CD4-positive, alpha-beta T cell treated with Interleukin-12 subunit alpha and Interleukin-12 subunit beta, for 1 hour (primary cell): ENCODE measurements at regions not wholly inside any gene's neighbourhood (a gene's known extent, or its start where the extent isn't known, plus 50 kb on each side); places are given as distances from the start of the nearest gene placed in this dataset.

ENCODE experiments used
- DNase-seq: peaks from one replicate; pipeline ENCODE4 v3.0.0-alpha.2; 2020

DNA sequence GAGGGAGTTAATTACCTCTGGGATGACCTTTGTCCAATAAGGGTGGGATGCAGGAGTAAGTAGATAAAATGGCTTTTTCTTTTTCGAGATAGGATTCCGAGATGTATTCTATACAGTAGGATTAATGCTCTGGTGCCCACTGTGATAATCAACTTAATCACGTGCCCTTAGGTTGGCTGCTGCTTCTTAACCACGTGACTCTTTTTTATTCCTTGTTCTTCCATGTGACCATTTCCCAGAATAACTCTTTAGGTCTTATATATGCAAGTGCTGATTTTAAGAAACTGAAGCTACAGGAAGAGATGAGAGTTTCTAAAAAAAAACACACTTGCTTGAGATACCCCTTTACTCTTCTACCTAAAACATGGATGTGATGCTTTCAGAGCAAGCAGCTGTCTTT, 1628.9 kb downstream of the PCDH7 start:
- no peak for DNase-seq

DNA sequence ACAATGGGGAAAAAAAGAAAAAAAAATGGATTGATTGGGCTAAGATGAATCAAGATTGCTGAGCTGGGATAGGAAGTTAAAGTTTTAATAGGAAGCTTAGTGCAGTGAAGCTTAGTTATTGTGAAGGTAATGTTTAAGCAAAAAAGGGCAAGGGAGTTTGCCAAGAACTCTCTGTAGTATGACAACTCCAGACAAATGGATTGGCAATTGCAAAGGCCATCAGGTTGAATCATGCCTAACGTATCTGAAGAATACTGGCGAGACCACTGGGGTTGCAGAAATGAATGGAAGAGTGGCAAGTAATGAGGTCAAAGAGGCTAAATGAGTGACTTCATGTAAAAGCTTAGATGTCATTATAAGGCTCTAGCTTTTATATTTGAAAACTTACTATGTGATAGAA, 1654.0 kb downstream of the PCDH7 start:
- no peak for DNase-seq

DNA sequence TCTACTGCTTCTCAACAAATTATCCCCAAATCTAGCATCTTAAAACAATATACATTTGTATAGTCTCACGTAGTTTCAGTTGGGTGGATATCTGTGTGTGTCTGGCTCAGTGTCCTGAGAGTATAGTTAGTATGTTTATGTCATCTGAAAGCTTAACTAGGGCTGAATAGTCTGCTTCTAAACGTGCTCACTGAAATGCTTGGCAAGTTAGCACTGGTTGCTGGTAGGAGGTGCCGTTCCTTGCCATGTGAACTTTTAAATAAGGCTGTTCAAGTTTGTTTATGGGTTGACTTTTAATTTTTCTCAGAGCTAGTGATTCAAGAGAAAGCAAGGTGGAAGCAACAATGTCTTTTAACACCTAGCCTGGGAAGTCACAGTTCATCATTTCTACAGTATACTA, 1673.6 kb downstream of the PCDH7 start:
- DNase-seq: no peak

DNA sequence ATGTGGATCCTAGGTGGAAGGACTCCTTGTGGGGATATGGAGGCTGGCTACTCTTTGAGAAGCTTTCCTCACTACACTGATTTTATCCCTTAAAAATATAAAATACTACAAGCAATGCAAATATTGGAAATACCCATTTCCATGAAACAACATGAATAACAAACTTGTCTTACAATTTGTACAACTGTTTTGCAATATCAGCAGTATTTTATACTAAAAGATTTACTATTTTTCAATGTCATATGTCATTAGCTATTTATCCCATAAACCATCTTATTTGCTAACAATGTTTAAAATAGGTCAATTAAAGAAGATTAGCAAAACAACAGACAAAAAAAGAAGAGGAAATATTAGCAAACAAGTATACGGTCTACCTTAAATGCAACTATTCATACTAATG, 1674.1 kb downstream of the PCDH7 start:
- no peak for DNase-seq

DNA sequence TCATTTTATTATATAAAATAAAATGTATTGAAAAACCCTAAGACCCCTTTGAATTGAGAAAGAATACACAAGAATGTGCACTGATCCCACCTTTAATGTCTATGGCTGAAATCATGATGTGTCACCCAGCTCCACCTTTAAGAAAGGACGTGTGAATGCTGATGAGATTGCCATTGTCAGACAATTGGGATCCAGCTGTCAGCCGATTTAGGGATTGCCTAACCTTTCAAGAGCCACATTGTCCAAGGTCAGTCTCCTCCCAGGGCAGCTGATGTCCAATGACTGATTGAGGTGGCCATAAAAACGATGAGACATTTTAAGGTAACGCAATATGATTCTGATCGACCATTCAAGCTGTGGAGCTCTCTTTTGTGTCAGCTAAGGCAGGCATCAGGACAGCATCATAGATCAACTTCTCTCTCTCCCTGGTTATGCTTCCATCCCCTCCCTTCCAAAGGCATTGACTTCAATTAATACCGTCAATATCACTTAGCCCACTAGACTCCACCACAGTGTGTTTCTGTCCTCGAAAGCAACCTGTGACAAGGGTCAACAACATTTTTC, 1676.4 kb downstream of the PCDH7 start:
- DNase-seq: no peak

DNA sequence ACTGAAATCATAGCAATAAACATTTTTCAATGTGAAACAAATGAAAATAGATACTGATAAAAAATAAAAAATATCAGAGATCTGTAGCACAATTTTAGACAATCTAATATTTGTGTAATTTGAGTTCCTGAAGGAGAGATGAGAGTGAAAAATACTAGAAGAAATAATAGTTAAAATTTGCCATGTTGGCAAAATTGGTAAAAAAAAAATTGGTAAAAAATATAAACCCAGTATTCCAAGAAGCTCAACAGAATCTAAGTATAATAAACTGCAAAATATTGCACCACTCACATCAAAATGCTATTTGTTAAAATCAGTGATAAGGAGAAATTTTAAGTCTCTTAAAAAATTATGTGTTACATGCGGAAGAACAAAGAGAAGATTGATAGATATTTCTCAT, 1680.7 kb downstream of the PCDH7 start:
- no peak for DNase-seq

DNA sequence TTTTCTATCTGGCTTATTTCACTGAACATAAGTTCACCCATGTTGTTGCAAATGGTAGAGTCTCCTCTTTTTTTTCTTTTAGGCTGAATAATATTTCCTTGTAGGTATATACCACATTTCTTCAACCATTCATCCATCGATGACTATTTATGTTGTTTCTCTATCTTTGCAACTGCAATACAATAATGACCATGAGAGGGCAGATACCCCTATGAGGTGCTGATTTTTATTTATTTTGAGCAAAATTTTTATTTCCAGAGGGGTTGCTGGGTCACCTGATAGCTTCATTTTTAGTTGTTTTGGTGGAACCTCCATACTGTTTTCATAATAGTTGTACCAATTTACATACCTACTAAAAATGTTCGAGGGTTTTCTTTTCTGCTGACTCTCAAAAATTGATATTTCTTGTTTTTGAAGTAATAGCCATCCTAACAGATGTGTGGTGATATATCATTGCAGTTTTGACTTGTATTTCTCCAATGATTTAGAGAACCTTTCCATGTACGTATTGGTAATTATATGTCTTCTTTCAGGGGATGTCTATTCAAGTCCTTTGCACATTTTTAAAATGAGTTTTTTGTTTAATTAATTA, 1697.0 kb downstream of the PCDH7 start:
- no peak for DNase-seq

DNA sequence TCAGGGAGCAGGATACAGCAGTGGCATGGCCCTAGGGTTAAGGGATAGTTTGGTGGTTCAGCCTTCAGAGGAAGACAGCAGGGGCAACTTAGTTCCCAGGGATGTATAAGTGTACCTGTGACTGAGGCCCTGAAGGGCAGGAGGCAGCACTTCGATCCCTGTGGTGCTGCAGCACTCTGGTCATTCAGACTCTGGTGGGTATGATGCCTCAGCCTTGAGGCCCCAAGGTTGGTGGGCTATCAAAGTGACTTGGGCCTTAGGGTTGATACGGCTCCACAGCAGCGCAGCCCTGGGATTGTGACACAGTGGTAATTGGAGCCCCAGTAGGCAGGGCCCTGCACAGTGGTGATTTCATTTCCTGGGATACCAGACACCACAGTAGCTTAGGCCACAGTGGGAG, 1703.1 kb downstream of the PCDH7 start:
- no peak for DNase-seq

DNA sequence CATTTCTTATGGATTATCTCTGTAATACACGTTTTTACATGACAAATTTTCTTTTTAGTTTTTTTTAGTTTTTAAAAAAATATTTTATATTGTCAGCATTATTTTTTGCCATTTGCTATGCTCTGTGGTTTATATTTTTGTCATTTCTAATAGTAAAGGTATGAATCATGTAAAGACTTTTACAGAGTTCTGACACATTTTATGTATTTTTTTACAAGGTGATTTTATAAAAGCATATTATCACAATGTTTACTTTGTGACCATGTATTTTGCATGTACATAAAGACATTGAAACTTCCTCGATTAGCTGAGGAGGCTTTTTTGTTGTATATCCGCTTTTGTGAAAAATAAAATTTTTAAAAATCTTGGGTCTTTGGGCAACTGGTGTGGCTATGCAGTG, 1705.1 kb downstream of the PCDH7 start:
- no peak for DNase-seq

DNA sequence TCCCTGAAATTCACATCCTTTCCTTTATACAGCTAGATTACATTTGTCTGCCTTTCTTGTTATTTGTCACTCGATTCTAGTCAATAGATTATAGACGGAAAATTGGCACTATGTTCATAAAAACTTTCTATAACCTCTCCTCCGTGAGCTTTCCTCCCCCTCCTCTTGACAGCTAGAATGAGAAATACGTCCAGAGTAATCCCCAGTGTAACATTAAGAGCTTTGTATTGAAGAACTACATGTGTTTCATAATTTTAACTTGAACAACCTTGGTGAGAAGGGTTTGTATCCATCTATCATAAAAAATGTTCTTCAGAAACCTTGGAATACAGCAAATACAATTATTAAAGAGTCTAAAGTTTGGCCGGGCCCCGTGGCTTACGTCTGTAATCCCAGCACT, 1707.4 kb downstream of the PCDH7 start:
- DNase-seq: no peak

DNA sequence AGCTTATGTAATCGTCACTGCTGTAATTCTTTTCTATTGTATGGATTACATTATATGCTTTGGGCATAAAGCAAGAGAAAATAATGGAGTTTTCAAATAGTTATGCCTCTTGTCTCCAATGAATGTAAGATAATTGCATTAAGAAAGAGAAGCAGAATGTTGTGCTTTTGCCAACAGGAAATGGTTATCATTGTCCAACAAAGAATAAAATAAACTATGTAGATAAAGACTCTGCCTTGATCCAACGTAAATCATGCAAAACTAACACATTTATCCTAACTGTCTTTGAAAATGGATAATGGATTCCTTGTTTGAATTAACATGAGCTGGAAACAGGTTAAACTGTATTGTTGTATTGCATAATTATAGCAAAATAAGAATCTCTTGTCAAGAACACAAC, 1709.0 kb downstream of the PCDH7 start:
- DNase-seq: no peak

DNA sequence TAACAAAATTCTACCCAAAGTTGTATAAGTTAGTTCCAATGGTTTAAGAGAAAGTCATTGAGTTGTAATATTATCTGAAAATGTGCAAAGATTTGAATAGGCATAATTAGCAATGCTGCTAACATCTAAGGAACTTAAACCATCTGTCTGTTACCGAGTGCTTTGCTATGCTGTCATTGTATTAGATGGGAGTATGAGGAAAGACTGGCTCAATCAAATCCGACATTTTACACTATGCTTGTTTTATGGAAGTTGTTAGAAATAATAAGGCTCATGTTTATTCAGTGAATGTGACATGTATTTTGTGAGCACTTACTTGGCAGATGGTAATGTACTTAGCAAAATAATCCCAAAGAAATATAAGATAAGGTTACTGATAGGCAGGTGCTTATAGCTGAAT, 1715.1 kb downstream of the PCDH7 start:
- no peak for DNase-seq

DNA sequence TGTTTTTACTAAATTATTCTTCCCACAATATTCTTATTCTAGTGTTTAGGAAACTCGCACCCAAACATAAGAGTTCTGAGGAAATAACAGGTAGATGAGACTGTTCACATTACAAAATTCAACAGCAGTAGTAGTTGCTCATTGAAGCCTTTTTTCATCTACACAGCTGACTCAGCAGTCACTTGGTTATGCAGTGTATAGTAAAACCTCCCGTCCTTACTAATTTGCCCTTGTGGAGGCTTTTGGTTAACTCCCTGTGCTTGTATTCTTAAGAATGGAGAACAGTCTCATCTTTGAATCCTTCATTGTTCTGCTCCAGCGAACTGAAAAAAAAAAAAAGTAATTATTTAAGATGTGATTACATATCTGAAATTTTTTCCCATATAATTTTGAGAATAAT, 1716.6 kb downstream of the PCDH7 start:
- no peak for DNase-seq

DNA sequence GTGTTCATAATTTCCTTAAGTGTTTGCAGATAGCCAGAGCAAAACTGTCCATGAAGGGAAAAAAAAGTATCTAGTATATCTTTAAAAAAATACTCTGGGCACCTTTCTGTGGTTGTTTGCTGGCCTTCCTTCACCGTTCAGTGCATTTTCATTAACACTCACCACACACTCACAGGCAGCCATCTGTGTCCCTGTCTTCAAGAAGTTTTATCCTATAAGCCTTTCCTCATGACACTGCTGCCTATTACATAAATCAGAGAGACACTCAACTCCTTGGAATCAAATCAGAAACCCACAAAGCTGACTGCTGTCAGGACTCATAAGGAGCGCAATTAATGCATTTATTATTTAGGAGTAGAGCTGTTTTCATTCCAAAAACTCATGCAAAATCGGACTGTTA, 1720.2 kb downstream of the PCDH7 start:
- DNase-seq: no peak

DNA sequence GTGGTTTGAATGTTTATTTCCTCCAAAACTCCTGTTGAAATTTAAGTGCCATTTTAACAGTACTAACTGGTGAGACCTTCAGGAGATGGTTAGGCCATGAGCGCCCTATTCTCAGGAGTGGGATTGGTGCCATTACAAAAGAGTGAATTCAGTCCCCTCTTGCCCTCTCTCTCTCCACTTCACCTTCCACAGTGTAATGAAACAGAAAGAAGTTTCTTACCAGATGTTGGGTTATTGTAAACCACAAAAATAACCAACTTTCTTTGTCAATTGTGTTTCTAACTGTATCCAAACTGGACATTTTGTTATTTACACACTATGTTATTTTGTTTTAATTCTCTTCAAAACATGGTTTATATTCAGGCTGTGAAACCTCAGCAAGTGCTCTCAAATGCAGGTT, 1734.3 kb downstream of the PCDH7 start:
- no peak for DNase-seq

DNA sequence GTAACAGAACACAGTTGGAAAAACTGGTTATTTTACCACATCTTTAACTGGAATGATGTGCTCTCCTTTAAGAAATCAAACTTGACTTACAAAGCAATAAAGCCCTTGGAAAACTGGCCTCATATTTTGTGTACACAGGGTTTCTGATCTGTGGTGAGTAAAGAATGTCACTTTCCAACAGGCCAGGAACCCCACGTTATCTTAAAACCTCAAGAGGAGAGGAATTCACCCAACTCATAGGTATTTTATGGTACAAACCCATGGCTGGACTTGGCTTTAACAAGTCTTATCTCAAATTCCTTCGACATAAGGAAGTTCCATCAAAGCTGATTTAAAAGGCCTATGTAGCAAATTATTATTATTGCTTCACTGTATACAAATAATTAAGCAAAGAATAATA, 1735.1 kb downstream of the PCDH7 start:
- no peak for DNase-seq

DNA sequence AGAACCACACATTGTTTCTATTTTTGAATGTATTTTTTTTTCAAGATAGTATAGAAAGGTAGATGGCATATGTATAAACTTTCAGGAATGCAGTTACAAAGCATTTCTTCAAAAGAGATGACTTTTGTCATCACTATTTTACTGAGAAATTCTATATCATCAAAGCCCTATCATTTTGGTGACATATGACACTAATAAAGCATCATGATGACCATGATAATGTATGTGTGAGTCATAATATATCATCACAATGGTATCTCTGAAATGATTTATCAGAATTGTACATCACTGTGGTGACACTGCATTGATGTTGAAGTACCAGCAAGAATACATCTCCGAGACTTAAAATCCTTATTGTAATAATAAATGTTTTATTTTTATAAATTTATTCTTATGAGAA, 1740.8 kb downstream of the PCDH7 start:
- no peak for DNase-seq

DNA sequence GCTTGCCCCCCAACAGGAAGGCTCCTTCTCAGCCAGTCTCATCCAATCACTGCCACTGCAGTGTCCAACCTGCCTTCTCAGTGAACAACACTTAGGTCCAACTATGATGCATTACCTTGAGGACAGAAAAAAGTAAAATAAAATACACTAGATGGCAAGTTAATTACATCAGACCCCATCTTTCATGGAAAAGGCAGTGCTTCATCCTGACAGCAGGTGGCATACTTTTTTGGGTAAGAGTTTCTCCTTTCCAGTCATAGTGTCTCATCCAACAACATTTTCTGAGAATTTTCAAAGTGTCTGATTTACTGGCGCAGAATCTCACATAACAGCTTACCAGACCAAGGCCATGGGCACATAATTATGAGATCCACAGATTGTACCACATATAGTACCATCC, 1742.8 kb downstream of the PCDH7 start:
- DNase-seq: no peak

DNA sequence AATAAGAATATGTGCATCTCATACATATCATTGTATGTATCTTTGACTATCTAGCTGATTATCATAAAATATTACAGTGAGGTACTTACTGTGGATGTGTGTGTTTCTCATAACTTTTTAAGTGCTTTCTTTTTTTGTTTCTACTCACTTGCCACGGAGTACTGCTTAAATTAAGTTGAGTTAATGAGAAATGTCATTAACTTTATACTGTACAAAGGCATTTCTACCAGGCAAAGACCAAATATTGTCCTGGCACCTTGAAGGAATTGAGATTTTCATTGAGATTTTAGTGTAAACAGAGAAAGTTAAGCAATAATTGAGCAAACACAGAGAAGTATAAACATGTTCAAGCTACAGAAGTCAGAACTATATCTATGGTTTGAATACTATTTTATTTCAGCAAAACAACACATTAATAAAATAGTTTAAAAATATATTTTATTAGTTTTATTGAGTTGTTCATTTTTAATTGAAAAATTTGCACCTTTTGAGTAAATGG, 1750.0 kb downstream of the PCDH7 start:
- no peak for DNase-seq

DNA sequence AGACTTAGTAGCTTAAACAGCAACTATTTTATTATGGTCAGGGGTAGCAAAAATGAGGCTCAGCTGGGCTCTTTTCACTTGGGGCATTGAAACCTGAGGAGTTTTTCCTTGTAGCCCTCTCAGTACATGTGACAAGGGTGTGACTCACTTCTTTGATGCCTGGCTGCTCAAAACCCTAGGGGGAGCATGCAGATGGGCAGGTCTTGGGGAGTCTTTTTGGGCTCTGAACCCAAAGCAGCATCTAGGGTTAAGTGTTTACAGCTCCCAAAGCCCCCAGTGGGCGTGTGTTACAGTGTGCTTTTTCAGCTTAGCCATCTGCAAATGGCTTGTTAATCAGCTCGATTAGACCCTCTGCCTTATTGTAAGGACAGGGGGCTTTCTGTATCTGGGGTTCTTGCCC, 1752.7 kb downstream of the PCDH7 start:
- DNase-seq: no peak

DNA sequence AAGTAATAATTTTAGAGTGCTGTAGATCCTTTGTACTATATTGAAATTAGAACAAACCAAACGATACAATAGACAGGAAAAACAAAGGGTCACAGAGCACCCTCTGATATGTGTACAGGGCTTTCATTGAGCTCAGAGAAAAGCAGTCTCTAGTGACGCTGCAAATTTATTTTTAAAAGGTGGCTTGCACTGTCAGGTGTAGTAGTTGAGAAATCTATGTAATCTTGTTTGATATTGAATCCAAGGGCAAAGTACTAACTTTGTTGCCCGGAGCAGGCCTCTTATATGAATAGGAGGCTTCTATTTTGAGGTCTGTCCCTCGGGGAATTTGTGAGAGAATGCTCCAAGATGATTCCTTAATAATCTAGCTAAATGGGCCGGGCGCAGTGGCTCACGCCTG, 1755.5 kb downstream of the PCDH7 start:
- no peak for DNase-seq

DNA sequence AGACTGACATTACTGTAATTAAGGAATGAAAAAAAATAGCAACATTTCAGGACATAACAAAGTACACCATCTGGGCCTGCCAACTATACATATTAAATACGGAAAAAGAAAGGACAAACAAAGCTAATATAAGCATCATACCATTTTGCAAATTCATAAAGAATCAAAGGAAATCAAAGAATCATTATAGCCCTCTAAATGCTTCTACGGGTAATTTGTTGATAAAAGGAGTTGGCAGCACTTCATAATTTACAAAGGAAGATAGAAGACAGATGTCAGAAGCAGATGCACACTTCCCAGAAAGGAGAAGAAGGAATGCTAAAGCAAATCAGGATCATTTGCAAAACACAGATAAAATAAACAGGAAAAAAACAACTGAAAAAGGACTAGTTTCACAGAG, 1757.3 kb downstream of the PCDH7 start:
- DNase-seq: no peak

DNA sequence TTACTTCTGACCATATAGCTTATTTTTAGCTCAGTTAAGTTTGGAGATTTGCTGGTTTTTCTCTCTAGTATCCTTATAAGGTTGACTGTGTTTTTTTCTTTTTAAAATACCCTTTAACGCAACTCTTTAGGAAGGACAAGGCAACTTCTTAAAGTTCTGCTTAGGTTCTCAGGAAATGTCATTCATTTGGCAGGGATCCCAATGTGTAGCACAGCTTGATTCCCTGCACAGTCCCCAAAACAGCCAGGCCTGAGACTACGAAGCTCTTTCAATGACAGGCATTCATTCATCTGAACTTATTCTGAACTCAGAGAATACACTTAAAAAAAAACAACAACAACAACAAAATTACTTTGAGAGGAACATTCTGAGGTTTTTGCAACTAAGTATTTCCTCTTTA, 1765.8 kb downstream of the PCDH7 start:
- DNase-seq: no peak

DNA sequence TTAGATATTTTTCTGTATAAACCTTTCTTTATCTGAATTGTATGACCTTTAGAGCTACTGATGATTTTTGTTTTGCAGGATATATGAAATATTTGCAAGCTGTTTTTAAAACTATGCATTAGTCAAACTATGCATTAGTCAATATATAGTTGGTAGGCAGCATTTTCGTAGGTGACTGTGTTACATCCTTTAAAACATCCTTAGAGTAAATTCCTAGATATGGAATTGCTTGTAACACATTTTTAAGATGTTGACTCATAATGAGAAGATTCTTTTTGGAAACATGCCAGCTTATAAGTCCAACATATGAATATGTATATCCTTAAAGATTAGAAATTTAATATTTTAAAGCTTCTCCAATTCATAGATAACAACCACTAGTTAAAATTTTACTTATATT, 1768.5 kb downstream of the PCDH7 start:
- DNase-seq: no peak

DNA sequence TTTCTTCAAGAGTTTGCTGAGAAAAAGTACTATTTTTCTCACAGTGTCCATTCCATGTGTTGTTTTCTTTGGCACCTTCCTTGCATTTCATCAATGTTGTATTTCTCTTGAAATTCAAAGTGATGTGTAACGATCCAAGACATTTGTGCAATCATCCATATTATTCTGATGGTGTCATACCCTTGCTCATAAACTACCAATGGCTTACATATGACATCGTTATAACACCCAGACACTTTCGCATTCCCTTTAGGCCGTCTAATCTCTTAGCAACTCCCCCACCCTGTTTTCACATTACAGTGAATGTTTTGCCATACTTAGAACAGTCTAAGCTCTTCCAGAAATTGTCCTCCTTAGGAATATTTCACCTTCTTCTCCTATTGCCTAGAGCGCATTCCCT, 1779.0 kb downstream of the PCDH7 start:
- no peak for DNase-seq

DNA sequence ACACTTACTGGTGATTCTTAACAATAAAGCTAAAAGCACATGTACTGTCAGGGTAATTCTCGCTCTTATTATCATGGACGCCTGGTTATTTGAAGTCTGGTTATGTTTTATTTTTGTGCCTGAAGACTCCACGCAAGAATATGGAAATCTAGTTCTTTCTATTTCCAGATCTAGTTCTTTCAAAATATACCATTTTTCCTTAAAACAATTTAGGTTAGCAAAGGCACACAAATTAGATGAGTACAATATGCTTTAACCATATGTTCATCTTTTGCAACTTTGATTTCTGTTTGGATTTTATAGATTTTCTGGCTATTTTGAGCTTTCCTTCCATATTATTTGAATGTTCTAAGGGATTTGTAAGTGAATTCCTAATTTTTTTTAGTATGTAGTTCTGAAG, 1783.1 kb downstream of the PCDH7 start:
- no peak for DNase-seq
